ENCODE measurements at regions not wholly inside any gene's neighbourhood (a gene's known extent, or its start where the extent isn't known, plus 50 kb on each side); places are given as distances from the start of the nearest gene placed in this dataset.

DNA sequence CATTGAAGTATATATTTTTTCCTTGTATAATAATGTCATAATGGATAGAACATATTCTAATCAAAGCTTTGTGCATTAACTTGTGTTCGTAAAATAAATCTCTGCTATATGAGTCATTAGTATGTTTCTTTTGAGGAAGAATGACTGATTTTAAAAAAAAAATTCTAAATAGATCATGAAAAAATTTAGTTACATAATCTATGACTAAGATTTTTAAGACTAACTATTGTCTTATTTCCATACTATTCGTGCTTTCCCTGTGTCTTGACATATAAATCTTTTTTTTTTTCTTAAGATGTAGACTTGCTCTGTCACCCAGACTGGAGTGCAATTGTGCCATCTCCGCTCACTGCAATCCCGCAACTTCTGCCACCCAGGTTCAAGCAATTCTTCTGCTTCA lies 226.1 kb downstream of the DSEL start:
- DNase-seq (ENCODE audit: low read depth in 2 of 2), result no peak

DNA sequence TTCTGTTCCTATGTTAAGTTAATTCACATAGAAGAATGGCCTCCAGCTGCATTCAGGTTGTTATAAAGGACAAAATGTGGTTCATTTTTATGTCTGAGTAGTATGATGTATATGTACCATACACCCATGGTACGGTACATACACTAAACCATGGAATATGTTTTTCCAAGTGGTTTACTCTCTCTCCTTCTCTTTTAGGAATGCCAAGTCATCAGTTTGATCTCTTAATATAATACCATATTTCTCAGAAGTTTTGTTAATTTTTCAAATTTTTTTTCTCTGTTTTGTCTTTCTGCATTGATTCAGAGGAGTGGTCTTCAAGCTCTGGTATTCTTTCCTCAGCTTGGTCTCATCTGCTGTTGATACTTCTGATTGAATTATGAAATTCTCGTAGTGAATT lies 230.9 kb downstream of the DSEL start:
- no peak for DNase-seq (ENCODE audit: low read depth in 2 of 2)

DNA sequence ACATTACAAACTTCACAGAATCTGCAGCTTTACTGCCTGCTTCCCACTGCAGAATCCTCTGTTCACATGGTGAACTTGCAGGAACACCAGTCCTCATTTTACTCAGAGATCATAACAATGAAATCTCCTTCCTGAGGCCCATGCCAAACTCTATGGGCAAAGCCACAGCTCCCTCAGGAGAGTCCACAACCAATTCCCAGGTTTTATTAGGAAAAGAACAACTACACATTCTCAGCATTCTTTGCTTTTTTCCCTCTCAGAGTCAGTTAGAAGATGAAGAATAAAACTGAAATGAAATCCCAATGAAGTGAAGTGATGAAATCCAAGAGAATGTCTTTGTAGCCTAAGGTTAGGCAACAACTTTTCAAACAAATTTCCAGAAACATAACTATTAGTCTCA lies 233.7 kb downstream of the DSEL start:
- DNase-seq (ENCODE audit: low read depth in 2 of 2), result no peak

DNA sequence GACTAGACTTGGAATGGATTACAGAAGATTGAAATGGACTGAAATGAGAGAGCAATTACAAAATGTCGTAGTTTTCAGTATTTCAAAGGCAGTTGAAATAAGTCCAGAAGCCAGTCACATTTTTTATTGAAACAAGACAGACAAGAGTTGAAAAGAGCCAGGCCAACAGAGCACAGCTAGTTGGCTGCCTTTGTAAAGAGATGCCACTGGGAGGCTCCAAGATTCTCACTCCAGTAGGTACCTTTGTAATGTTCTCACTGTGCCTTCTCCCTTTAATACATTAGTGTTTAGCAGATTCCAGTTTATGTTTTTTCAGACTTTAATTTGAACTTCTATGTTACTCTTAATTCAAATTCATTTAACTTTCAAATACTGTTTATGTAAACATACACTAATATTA lies 234.8 kb downstream of the DSEL start:
- no peak for DNase-seq (ENCODE audit: low read depth in 2 of 2)

DNA sequence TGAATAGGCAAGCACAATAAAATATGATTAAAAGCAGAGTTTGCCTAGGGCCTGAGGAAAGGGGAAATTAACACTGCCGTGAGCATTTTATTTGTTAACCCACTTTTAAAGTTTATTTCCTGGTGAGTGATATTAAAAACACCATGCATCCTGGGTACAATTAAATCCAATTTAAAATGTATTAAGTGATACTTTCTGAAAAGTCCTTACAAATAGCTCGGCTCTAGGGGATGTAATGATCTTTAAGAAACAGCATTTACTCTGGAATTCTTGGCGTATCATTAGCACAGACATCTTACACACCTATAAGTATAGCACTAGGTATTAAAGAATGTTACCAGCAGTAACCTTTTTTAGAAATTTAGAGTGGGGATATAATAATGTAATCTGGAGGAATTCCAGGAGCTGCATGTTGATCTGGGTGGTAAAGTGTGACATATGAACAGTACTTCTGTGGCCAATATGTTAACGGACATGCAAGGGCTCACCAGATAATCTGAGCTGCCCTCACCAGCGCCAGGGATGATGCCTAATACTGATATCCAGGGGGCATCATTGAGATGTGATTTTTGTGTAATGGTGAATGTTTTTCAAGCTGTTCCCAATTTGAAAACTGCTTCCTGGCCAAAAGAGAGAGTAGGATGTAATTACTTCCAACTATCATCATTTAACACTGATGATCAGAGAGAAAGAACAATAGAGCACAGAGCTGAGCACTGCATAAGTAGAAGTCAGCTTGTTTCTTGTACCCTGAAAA lies 235.9 kb downstream of the DSEL start:
- no peak for DNase-seq (ENCODE audit: low read depth in 2 of 2)

DNA sequence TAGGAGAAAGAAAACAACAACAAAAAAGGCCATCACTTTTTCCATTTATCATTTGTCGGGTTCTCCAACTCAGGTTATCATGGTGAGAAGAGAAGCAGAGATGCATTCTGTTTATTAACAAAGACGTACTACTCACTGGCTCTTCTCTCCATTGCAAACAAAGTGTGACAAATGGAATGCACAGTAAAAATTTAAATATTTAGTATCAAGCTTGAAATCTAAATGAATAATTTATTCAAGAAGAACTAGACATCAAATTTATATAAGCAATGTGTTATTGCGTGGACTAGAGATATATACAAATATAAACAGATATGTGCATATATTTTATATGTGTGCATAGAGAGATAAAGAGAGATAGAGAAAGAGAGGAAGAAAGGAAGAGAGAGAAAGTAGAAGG lies 236.5 kb downstream of the DSEL start:
- no peak for DNase-seq (ENCODE audit: low read depth in 2 of 2)

DNA sequence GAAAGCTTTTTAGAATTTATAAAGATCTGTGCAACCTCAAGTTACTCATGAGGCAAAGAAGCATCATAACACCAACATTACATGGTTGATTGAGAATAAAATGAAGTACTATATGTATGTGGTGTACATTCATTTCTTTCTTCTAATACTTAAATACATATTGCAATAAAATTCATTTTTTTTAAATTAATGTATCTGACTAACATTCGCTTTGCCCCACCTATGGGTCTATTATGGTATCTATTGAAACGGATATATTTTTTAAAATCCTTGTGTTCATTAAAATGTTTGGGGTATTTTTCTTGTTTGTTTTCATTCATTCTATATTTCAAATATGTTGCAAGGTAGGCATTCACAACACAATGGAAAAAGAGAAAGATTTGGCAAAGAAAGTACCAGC lies 237.5 kb downstream of the DSEL start:
- DNase-seq (ENCODE audit: low read depth in 2 of 2), result no peak

DNA sequence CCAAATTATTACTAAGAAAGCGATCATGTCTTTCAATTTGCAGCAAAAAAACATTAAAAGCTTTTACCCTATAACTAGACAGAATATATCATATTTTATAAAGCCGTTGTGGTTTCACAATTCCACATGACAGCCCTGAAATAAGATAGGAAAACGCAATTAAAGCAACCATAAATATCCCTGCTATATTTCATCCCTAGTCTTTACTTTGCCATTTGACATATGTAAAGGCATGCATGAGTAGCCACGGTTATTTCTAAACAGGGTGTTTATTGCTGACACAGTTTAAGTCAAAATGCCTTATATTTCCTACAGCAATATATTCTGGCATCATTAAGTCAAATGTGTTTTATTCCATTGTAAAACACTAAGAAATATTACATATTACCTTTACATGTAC lies 239.9 kb downstream of the DSEL start:
- DNase-seq (ENCODE audit: low read depth in 2 of 2), result no peak

DNA sequence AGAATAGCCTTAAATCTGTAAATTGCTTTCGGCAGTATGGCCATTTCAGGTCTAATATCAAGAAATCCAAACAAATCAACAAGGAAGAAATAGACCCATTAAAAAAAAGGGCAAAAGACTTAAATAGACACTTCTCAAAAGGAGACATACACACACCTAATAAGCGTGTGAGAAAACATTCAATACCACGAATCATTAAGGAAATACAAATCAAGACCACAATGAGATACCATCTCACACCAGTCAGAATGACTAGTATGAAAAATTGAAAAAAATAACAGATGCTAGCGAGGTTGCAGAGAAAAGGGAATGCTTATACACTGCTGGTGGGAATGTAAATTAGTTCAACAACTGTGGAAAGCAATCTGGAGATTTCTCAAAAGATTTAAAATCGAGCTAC lies 243.2 kb downstream of the DSEL start:
- no peak for DNase-seq (ENCODE audit: low read depth in 2 of 2)

DNA sequence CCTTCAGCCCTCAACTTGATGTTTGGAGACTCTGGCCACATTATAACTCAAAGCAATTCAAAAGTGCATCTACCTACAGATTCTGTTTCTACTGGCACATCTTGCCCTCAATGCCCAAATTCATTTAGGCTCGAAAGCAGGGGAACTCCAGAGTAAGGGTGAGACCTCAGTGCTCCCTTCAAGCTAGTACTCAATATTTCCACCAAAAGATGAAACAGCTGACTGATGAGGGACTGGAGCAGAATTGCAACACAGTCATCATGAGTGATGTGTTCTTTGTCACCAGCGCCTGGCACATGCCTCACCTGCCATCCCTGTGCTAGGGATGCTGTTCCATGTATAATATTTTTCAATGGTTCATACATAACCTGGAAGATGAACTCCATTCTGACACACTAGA lies 247.3 kb downstream of the DSEL start:
- DNase-seq (ENCODE audit: low read depth in 2 of 2), result no peak

DNA sequence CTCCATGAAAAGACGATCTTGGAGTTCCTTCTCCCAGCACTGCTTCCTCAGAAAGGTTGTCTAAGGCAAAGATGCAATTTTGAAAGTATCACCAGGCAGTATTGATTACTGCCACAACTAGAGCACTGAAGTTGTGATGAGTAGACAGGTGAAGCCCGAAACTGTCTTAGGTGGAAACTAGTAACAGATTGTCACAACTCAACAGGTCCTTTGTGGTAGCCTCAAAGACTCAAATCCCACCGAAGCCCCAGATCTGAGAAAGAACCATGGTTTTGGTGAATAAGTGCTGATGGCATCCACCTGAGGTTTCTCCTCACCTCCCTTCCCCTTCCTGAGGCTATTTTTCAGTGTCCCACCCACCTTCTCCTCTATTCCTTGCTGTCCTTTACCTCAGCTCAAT lies 248.0 kb downstream of the DSEL start:
- DNase-seq (ENCODE audit: low read depth in 2 of 2), result no peak

DNA sequence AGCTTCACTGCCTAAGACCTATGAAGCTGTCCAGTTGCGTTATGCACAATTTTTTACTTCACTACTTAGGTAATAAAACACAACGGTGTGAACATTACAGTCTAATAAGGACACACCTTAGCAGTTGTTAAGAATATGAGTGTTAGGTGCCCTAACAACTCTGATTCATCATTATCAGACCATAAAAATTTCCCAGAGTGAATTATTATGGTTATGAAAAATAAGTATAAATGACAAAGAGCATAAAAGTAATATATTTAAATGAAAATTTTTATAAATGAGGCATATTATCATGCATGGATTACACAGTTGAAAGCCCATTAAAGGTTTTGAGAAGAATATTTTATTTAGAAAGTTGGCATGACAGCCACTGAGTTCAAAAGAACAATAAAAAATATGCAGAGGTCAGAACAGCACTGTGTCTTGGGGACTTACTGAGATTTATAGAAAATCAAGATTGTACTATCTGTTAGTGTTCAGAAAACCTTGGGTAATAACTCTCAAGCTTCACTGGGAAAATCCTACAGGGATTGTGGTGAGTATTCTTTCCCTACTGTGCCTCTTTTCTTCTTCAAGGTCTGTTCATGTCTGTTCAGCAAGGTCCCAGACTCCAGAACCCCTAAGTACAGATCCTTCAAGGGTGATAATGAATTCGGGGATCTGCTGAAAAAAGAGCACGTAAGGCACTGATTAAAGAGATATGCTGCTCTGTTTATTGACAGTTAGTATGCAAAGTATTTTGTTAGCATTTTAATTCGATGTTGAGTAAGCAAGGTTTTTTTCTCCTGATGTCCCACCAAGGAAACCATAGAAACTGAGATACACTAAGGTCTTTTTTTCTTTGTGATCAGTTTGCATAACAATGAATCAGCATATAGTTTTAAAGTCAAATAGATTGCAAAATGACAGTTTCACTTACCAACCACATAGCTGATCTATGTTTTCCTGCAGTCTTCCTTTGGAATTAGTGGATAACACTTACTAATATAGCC lies 250.0 kb downstream of the DSEL start:
- no peak for DNase-seq (ENCODE audit: low read depth in 2 of 2)

DNA sequence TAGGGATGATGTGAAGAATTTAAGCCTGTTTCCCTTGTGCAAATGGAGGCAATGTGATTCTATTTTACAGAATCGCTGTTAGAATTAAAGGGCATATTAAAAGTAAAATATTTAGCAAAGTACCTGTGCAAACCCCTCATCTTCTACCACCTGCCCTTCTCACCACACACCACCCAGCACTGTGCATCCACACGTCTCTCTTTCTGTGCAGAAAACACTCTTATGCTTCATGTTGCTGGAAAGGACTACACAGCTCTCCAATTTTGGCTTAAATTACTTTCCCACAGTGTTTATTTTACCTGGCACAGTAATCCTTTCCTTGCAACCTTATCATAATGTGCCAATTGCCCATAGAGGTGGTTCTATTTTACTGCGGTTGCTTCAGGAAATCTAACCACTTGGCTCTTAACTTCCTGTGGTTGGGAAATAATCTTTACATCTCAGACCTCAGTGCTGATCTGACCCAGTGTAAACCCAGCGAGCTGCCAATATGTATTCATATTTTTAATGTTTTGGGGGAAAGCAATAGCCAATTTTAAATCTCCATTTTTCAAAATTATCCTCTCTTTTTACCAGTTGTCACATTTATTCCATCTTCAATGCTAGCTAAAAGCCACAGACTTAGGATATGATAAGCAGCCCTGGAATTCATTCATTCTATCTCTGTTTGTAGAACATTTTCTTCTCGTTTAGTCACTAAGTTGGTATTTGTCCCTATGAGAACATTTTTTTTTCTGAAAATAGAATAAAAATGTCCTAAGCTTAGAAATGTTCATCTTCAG lies 250.9 kb downstream of the DSEL start:
- DNase-seq (ENCODE audit: low read depth in 2 of 2), result no peak

DNA sequence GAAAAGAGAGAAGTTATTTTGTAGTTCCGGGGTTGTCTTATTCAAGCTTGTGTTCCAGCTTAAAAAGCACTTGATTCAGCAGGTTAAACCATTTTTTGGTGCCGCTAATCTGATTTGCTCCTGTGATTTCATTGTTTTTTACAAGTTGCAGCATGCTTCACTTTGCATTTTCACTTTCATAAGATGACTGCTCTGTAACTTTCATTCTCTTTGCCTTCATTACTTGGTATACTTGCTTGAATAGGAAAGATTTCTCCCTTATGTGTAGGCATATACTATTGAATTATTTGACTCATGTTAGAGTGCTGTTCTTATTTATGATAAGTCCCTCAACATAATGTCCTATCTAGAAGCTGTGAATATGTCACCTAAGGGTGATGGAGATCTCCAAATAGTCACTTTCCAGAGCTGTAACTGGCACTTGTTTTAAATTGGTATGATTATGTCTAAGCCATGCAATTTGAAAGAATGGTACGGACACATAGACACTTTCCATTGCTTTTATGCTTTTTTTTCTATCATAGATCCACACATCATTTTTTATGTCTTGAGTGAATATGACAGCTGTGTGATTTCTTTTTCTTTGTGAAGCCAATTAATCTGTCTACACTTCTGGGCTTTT lies 254.5 kb downstream of the DSEL start:
- DNase-seq (ENCODE audit: low read depth in 2 of 2), result no peak

DNA sequence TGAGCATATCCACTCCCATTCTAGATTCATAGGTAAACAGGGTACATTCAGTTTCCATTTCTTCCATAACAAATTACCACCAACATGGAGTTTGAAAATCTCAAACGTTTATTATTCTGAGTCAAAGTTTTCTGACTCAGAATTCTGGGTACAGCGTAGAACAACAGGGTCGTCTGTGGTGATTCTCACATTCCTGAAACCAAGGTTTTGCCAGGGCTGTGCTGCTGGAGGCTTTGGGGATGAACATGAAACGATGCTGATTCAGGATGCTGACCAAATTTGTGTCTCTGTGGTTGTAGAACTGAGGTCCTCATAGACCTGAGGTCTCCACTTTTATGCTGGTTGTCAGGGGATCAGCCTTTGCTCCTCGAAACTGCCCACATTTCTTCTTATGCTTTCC lies 255.7 kb downstream of the DSEL start:
- no peak for DNase-seq (ENCODE audit: low read depth in 2 of 2)

DNA sequence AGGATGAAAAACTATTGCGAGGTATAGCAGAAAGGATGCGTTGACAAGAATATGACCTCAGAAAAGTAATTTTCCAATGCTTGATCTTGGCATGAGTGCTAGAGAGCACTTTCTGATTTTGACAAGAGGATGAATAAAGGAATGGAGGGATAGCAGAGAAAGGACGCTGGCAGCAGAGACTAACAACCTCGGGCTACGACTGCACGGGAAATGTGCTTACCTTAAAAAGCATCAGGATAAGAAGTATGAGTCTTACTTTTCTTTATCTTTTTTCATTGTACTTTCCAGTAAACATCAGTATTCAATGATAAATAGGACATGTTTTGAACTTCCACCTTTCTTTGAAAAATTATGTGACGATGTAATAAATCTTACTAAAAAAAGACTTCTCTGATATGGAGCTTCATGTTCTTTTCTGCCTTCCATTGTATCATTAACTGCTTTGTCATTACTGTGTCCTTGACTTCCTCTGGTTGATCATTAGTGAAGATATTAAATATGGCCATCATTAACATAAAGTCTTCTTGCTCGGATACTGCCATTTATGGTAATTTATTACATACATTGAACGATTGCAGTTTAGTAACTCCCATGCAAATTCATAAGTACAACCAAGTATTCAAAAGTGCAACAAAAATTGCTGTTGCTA lies 265.6 kb downstream of the DSEL start:
- DNase-seq (ENCODE audit: low read depth in 2 of 2), result no peak

DNA sequence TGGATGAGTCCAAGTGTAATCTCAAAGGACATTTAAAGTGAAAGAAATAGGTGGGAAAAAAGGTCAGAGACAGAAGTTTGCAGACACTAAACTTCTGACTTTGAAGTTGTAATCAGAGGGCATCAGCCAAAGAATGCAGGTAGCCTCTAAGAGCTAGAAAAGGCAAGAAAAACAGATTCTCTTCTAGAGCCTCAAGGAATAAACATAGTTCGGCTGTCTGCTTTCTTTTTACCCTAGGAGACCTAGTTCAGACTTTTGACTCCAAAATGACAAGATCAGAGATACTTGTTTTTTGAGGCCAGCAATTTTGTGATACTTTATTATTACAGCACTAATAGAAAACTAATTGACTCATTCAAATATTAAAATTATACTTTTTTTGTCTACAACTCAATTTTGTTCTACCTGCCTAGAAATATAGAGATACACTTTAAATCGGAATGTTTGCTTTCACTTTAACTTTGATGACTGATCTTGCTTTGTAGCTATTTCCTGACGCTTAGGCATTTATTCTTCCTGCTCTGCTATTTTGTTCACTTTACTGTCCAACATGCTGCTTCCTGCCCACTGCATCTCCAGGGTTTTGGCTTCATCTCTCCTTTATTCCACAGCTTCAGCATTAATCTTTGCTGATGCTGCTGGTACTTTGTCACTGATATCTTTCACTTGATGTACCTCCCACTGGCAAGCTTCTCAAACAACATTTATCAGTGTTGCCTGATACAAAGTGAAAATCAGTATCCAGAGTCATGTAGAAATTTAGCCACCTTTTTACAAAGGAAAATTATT lies 272.5 kb downstream of the DSEL start:
- no peak for DNase-seq (ENCODE audit: low read depth in 2 of 2)

DNA sequence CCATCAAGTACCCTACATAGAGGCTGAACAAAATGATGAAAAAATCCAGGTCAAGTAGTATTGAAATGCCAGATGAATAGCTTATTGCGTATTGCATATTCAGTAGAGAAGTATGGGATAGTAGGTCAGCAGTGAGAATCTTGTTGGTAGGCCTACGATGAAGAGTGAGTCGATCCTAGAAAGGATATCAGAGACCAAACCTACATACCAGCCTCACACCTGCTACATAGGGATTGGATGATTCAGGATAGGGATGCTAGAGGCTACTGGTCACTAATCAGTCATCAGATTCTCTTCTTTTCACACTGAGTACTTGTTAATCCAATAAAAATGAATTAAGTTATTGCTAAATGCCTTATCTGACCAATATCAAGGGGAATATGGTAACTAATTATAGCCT lies 274.5 kb downstream of the DSEL start:
- no peak for DNase-seq (ENCODE audit: low read depth in 2 of 2)

DNA sequence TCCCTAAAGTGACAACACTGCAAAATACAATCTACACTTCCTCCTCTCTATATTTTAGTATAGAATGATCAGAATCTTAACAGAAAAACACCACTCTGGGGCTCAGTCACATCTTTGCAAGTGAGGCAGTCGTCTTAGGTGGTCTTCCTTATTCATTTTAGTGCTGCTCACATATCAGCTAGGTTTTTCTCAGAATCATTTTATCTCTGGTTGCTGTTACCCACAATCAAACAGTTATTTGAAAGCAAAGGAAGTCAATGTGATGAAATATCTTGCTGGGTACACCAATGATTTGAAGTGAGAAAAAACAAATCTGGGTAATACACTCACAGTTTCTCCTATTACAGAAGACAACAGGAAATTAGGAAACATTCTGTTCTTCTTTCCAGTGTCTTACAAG lies 275.2 kb downstream of the DSEL start:
- no peak for DNase-seq (ENCODE audit: low read depth in 2 of 2)

DNA sequence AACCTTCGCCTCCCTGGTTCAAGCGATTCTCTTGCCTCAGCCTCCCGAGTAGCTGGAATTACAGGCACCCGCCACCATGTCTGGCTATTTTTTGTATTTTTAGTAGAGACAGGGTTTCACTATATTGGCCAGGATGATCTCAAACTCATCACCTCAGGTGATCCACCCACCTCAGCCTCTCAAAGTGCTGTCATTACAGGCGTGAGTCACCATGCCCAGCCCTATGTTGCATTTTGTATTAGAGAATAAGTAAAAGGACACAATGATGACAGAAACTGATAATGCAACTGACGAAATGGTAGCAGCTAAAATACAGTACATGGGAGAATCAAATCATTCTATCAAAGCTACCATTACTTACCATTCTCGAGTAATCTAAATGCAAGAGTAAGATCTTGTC lies 276.7 kb downstream of the DSEL start:
- DNase-seq (ENCODE audit: low read depth in 2 of 2), result no peak

DNA sequence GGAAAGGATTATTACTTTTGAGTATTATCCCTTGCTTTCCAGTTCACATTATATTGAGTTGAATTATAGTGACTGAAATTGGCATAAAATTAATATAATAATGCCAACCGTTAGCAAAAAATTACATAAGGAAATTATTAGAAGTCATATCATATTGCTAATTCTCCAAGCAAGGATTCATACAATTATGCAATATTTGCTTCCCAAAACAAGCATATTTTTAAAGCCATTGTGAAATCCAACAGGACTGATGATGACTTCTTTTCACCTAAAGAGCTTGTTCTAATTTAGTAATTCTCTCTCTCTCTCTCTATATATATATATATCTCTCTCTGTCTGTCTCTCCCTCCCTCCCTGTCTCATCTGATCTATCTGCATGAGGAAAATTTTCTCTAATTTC lies 283.5 kb downstream of the DSEL start:
- DNase-seq (ENCODE audit: low read depth in 2 of 2), result no peak
